PC-3 (cell line): ENCODE measurements at regions not wholly inside any gene's neighbourhood (a gene's known extent, or its start where the extent isn't known, plus 50 kb on each side); places are given as distances from the start of the nearest gene placed in this dataset.

ENCODE experiments used
- EZH2 ChIP-seq: fragments of 300-600 bp; sonication (generic); IDR thresholded peaks from one replicate; pipeline ENCODE4 v1.6.1; 2017; ENCODE audit warnings: antibody characterized with exemption, mild to moderate bottlenecking, low read length; ENCODE audit not compliant: unreplicated experiment
- TF ChIP-seq, protein P1 (sequence below): fragments of 300-600 bp; sonication (generic); conservative IDR thresholded peaks from 2 replicates; pipeline ENCODE4 v1.5.1; 2017; ENCODE audit warnings: antibody characterized with exemption, low read depth, mild to moderate bottlenecking, low read length

DNA sequence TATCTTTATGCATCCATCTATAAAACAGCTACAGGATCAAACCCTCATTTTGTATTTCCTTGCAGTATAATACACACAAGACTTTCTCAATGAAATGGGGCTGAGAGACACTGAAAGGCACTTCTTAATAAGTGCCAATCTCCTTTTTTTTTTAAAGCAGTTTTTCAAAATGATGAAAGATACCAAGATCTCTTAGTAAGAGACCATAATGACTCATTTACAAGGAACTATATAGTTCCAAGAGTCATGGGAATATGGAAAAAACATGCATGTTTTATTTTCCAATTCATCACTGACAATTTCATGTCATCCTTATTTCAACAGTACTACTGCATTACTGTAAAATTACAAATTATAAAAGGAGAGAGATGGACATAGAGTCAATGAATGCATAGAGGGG lies 973.7 kb downstream of the GATA3 start:
- TF ChIP-seq, protein P1, sequence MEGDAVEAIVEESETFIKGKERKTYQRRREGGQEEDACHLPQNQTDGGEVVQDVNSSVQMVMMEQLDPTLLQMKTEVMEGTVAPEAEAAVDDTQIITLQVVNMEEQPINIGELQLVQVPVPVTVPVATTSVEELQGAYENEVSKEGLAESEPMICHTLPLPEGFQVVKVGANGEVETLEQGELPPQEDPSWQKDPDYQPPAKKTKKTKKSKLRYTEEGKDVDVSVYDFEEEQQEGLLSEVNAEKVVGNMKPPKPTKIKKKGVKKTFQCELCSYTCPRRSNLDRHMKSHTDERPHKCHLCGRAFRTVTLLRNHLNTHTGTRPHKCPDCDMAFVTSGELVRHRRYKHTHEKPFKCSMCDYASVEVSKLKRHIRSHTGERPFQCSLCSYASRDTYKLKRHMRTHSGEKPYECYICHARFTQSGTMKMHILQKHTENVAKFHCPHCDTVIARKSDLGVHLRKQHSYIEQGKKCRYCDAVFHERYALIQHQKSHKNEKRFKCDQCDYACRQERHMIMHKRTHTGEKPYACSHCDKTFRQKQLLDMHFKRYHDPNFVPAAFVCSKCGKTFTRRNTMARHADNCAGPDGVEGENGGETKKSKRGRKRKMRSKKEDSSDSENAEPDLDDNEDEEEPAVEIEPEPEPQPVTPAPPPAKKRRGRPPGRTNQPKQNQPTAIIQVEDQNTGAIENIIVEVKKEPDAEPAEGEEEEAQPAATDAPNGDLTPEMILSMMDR: no peak
- no peak for TF ChIP-seq EZH2
